GM19468 (cell line): ENCODE measurements at regions not wholly inside any gene's neighbourhood (a gene's known extent, or its start where the extent isn't known, plus 50 kb on each side); places are given as distances from the start of the nearest gene placed in this dataset.

Experiments
- ATAC-seq: cut with Tn5 transposase; IDR thresholded peaks from one replicate; pipeline ENCODE4 v1.9.1; 2021; ENCODE audit warnings: mild to moderate bottlenecking, moderate library complexity, moderate number of reproducible peaks; ENCODE audit not compliant: unreplicated experiment; ENCODE audit errors: extremely low read depth

DNA sequence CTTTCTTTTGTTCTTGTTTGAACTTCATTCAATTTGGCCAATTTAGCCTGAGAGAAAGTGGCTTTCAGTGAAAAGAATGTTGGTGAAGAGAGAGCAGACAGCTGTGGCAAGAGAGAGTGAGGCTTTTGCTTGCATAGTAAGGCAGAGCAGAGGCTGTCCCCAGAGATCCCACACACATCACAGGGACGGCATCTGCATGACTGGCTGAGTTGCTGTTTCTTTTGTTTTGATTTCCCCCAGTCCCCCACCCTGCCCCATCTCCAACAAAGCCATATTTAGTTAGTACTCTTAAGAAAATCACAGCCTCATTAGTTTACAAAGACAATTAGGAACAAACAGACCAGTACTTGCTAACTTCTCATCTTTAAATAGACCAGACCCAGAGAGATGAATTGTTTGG lies 363.9 kb upstream of the SEMA6A start:
- ATAC-seq = no peak

DNA sequence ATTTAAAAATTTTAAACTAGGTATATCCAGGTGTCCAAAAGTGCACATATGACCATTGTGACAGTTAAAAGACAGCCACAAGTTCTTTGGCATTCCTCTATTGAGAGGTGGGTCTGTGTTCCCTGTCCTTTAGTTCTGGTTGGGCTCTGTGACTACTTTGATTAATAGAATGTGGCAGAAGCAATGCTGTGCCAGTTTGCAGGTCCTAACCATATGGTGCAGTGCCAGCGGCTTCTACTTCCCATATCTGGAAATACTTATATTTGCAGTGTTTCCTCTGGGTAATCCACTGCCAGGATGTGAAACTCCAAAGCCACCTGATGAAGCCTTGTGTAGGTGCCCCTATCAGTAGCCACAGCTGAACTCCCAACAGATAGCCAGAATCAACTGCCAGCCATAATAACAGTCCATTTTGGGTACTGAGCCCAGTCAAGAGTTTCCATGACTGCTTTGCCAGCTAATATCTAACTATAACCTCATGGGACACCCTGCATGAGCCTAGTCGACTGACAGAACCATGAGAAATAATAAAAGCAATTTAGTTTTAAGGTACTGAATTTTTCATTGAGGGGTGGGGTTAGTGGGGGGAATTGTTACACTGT lies 361.0 kb upstream of the SEMA6A start:
- no peak for ATAC-seq

DNA sequence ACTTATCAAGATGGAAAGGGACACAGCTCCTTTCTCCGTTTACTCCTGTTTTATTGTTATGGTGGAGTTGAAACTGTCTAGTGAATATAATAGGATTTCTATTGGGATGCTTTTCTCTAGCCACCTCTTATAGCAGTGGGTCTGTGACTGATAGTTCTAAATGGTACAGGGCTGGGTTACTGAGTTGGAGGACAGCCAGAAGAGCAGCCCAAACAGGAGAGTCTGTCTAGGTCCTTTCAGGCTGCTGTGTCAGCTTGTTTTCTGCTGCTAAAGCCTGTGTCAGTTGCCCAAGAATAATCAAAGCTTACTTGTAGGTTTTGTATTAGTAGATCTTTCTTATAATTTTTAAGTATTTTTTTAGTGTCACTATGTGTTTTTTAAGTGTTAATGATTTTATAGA lies 356.0 kb upstream of the SEMA6A start:
- ATAC-seq = no peak

DNA sequence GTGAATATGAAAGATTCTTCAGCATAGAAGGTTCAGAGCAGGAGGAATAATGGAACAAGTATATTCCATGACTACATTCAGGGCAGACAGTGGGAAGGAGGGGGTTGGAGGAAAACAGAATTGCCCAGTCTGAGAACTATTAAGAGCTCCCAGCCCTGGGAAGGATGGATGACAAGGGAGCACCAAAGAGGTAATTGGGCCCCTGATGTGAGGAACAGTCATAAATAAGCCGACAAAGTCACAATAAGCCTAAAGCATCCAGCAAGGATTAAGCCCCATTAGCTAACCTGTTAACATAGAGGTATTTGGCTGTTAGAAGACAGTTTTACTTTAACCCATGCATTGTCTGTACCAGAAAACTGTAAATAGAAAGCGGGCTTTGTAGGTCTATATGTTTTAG lies 348.7 kb upstream of the SEMA6A start:
- no peak for ATAC-seq

DNA sequence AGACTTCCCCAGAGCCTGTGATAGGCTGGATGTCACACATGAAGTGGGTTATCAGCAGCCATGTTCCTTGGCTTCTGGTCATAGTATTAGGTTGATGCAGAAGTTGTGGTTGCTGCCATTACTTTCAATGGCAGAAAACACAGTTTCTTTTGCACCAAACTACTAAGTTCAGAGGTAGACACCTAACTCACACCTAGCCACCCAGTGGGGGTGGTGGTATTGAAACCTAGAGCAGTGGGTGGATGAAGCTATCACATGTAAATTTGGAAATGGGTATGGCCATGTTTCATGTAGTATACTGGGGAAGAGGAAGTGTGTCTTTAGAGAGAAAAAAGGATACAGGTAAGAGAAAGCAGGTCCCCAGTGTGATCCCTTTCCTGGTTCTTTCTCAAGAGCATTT lies 347.9 kb upstream of the SEMA6A start:
- peak; percentile 78 for ATAC-seq

DNA sequence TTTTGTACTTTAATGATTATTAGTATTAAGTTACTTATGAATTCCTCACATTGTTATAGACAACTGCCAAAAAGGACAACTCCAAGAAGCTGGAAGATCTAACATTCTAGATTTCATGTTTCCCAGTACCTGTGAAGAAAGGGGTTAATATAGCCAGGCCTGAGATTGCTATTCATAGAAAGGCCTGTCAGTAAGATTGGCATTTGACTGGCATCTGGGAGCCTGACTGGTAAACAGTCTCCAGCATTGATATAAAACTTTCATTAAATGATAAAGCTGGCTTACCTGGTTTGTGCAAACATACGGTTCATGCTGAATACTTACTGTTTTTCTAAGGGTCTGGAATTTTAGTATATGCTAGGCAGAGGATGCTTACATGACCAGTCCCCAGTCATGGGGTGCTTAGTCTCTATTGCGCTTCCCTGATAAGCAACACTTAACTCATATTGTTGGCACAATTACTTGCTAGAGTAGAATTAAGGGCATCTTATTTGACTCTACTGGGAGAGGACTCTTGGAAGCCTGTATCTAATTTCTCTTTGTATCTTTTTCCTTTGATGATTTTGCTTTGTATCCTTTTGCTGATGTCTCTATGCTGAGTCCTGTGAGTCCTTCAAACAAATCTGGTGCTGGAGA lies 340.4 kb upstream of the SEMA6A start:
- no peak for ATAC-seq

DNA sequence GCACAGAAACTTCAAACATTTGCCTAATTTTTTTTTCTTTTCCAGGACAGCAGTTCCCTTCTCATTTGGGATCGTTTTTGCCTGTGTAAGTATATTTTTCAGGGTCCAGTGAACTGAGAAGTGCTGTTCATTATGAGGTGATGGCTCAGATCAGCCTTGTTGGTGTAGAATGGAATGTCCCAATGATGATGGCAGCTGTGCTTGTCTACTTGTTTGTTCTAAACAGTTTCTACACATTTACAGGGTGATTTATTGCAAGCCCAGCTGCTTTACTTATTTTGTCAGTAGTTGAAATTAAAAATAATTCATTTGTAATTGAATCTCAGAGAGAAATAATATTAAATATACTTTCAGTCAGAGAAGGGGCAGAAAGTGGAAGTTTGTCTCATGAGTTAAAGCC lies 337.6 kb upstream of the SEMA6A start:
- no peak for ATAC-seq

DNA sequence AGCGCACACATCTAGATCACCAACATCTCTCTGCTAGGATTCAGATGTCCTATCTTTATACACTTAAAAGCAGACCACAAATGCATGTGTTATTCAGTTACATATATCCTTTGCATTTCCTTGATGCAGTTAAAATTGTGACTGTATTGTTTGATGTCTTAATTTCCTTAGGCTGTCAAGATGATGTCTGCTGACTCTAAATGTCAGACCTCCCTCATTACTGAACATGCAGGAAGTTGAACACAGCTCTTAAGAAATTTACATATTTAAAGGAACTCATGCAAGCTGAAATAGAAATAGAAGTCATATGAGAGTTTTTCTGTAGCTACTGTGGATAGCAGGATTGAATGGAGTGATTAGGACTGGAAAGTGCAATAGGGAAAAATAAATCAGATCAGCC lies 336.5 kb upstream of the SEMA6A start:
- no peak for ATAC-seq

DNA sequence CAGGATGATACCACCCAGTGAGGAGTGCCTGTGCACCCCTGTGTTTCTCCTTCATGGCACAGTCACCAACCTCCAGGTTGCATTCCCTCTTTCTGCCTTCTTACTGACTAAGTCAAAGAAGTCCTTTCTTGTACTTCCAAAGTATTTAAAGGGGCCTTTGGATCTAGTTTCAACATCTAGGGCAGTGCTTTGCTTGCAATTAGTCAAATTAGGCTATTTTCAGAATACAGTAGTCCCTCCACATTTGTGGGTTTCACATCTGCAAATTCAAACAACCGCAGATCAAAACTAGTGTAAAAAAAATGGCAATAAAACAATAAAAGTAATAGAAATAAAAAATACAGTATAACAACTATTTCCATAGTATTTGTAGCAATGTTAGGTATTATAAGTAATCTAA lies 333.9 kb upstream of the SEMA6A start:
- ATAC-seq = peak; percentile 70

DNA sequence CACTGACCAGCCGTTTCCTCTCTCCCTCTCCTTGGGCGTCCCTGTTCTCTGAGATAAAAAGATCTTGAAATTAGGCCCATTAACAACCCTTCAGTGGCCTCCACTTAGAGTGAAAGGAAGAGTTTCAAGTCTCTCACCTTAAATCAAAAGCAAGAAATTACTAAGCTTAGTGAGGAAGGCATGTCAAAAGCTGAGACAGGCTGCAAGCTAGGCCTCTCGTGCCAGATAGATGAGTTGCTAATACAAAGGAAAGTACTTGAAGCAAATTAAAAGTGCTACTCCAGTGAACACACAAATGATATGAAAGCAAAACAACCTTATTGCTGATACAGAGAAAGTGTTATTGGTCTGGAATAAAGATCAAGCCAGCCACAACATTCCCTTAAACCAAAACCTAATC lies 331.3 kb upstream of the SEMA6A start:
- ATAC-seq = no peak

DNA sequence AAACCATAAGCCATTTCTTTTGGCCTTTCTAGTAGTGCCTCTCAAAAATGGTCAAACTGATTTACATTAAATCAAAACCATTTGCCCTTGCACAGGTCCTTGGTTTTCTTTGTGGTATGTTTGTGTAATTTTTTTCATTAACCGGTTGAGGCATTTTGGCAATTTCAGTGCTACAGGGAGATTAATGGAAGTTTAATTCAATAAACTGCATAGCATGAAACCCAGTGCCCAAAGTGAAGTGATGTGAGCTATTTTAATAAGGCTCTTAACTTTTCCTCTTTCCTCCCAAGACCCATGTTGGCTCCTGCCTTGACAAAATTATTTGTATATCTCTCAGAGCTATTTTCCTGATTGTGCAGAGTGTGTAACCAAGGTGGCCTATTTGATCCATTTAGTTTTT lies 326.2 kb upstream of the SEMA6A start:
- no peak for ATAC-seq

DNA sequence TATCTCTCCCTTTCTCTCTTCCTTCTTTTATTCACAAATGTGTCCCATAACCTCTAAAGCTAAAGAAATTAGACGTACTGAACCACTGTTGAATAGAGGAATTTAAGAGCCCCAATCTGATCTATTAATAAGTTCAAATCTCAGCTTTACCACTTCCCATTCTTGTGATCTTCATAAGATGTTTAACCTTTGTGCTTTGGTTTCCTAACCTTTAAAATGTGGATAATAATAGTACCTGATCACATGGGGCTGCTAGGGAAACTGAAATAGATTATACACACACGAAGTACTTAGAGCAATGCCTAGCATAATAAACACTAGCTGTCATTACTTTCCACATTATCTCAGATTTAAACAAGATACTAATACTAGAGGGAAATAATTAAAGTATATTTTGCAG lies 324.3 kb upstream of the SEMA6A start:
- ATAC-seq = no peak

DNA sequence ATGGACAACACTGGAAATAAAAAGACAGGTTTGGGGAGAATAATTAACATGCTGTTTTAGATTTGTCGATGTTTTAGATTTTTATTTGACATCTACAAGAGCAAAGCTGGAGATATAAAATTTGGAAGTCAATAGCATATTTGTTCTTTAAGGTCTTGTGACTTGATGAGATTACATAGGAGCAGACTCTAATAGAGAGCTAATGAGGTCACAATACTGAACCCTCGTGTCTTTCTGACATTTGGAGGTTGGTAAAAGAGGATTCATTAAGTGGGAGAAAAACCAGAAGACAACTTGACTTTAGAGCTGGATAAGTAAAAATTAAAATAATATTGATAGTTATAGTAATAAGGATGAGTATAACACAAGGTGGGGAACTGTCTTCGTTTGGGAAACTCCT lies 322.7 kb upstream of the SEMA6A start:
- no peak for ATAC-seq

DNA sequence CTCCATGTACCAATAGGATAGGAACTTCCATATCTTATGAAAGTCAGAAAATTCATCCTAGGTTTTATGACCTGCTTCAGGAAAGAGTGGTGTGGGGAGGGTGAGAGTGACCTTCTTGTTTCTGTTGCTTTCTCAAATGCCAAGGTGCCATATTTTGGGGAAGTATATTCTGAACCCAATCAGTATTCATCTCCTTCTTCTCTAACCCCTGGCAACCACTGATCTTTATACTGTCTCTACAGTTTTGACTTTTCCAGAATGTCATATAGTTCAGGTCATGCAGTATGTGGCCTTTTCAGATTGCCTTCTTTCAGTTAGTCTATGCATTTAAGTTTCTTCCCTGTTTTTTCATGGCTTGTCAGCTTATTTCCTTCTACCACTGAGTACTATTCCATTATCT lies 321.4 kb upstream of the SEMA6A start:
- no peak for ATAC-seq

DNA sequence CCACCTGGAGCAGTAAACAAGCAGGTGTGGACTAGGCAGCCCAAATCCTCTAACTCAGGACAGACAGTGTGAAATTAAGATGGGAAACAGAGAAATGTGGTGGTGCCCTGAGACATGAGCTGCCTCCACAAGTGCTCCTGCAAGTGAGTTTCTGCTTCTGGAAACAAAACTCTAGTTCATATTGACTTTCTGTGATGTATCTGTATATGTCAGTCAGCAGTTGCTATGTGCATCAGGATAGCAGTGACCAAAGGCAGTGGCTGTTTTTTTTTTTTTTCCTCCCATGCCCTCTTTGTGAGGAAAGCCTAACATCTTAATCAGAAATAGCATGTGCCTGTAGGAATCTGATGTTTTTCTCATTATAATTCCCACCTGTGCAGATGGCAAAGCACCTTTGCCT lies 318.4 kb upstream of the SEMA6A start:
- ATAC-seq = no peak

DNA sequence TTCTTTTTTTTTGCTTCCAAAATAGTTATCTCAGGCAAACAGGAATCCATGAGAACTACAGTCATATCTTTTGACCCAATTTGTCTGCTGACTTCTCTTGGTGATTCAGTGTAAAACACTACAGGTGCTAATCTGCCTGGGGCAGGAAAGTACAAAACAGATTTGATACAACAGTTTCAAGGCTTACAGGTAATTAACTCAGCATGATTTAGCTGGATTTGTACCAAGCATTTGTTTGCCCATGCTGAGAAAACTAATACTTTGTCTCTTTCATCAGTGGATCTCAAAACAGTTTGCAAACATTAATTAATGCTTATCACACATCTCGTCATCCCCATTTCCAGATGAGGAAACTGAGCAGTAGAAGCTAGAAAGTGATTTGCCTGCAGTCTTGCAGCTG lies 312.5 kb upstream of the SEMA6A start:
- no peak for ATAC-seq

DNA sequence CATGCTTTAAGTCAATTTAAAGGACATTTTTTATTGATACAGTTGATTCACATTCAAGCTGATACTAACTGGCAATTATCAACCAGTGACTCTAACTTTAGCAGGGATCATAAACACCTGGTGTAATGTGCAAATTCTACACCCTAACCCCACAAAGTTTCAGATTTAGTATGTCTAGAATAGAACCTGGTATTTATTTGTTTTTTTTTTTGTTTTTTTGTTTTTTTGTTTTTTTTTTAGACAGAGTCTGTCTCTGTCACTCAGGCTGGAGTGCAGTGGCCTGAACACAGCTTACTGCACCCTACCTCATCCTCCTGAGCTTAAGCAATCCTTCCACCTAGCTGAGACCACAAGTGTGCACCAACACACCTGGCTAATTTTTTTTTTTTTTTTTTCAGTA lies 311.2 kb upstream of the SEMA6A start:
- peak; percentile 26 for ATAC-seq

DNA sequence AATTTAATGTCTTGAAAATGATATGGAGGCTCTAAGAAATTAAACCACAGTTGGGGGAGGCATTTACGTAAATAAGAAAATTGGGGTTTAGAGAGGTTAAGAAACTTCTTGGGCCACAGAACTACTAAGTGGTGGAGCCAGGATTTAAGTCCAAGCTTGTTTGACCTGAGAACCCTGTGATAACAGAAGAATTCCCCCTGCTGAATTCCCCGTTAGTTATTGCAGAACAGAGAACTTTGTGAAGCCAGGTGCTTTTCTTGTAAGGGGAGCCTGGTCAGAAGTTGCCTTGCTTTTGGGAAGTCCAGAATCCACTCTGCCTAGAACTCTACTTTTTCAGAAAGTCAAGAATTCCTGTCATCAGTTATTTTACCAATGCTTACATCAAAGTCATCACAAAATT lies 309.3 kb upstream of the SEMA6A start:
- no peak for ATAC-seq

DNA sequence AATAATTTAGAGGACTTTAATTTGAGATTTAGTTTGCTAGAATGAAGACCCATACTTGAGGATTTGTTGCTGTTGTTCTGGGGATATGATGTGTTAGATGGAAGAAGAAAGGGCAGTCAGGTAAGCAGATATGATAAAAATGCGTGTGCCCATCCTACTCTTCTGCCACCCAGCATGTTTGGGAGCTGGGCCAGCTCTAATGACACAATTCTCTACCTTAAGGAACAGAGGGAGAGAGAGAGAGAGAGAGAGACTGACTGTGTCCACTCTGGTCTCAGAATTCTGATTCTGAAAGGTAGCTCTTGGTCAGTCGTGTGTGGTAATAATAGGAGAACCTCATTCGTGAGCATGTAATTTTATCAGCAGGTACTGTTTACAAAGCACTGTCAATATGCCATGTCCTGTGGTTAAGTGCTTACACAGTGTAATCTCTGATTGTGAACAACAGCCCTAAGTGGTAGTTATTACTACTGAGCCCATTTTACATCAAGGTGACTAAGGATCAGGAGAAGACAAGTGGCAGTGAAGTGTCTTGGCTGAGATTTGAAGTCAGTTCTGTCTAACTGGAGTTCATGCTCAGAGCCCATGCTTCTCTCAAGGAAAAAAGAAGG lies 307.4 kb upstream of the SEMA6A start:
- ATAC-seq = no peak

DNA sequence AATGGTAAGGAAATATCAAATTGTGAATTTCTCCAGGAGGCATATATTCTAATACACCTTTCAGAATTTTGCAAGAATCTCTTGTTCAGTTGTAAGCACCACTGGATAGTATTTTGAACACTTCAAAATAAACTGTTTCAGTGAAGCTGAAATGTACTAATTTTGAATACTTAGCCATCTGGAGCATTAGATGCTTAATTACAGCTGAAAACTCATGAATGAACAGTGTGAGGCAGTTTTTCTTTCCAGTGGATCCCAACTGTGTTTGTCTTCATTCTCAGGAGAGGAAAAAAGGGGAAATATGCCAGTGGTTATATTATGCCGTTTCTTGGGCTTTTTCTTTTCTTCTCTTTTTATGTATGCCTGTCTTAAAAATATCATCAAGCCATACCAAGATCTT lies 306.0 kb upstream of the SEMA6A start:
- ATAC-seq = no peak

DNA sequence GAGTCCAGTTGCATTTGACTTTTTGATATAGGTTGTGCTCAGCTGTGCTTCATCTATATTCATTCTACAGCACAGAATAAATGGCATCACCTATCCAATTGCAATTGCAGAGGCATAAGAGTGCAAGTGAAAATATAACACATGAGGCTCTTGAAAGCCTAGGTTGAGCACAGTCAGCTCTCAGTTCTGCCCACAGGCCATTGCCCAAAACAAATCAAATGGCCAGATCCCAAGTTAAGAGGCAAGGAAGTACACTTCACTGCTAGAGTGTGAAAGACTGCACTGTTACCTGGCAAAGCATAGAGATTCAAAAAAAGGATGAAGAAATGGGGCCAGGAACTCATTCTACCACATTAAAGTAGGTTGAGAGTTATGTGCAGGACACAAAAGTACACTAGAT lies 305.5 kb upstream of the SEMA6A start:
- ATAC-seq = peak; percentile 31

DNA sequence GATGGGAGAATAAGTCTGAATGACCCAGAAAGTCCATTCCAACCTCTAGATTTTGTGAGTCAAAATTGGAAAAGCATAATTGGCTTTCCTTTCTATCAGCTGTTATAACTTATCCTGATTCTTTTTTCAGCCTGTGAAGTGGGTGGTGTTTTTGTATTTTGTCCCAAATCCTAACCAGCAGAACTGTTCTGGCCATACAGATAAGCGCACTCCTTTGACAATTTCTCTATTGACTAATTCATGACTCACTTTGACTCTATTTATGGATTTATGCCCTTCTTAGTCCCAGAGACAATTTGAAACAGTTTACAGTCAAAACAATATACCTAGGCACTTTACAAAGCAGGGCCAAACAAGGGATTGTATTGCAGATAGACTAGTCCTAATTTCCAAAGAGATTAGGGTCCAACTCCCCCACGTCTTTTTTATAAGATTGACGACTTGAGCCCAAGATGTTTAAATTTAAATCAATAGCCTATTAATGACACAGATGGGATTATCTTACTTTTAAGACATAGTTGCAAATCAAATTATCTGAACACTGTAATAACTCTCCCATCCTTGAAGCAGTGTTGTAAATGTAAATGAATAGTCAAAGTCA lies 301.7 kb upstream of the SEMA6A start:
- no peak for ATAC-seq
